IMR-90 (cell line): ENCODE measurements at regions not wholly inside any gene's neighbourhood (a gene's known extent, or its start where the extent isn't known, plus 50 kb on each side); places are given as distances from the start of the nearest gene placed in this dataset.
"Not testable (repeated sequence)": the region's sequence is repeated elsewhere in the genome, so short reads cannot be mapped to it uniquely, and the experiment has no call there.

ENCODE experiments used
- ATAC-seq: fragments of 200-7000 bp; cut with Tn5 transposase; 2 replicates; pipeline ENCODE4 v1.9.1; 2020; ENCODE audit warnings: low read depth, mild to moderate bottlenecking, moderate library complexity
- BruUV-seq: library from RNA; stranded (reverse); fragments of 400-500 nt; replicated peaks from 2 replicates; lab custom pipeline; 2021; lab: Mats Ljungman, UMichigan
- CTCF ChIA-PET: fragments of 300-600 bp; formaldehyde crosslinking; extraction: SDS; loops from one replicate; lab custom pipeline; 2021; ENCODE audit warnings: antibody characterized with exemption; lab: Yijun Ruan, JAX
- POLR2A ChIA-PET: fragments of 300-600 bp; sonication (Branson Sonifier 250); formaldehyde crosslinking; loops from one replicate; lab custom pipeline; 2022; ENCODE audit warnings: antibody characterized with exemption; ENCODE audit not compliant: unreplicated experiment; lab: Charles Lee
- DNase-seq: peaks from one replicate; pipeline ENCODE4 v3.0.0; 2013
- H2AFZ ChIP-seq: replicated peaks from 2 replicates; pipeline ENCODE3; 2013; ENCODE audit warnings: low read length, mild to moderate bottlenecking; ENCODE audit not compliant: poor library complexity
- H2AK5ac ChIP-seq: 2 replicates; pipeline ENCODE4 v1.6.1; 2013; ENCODE audit warnings: low read depth, low read length, inconsistent platforms
- H2AK9ac ChIP-seq: replicated peaks from 2 replicates; pipeline ENCODE3; 2013; ENCODE audit warnings: mild to moderate bottlenecking, low read depth, low read length, moderate library complexity; ENCODE audit not compliant: poor library complexity
- H2BK120ac ChIP-seq: 2 replicates; pipeline ENCODE4 v1.6.1; 2013; ENCODE audit warnings: low read depth, low read length, inconsistent platforms
- H2BK15ac ChIP-seq: 3 replicates; pipeline ENCODE4 v1.6.1; 2013; ENCODE audit warnings: low read depth, low read length, inconsistent platforms
- H2BK20ac ChIP-seq: 2 replicates; pipeline ENCODE4 v1.6.1; 2013; ENCODE audit warnings: low read depth, mild to moderate bottlenecking, inconsistent platforms, low read length, moderate library complexity
- H2BK5ac ChIP-seq: 2 replicates; pipeline ENCODE4 v1.6.1; 2013; ENCODE audit warnings: mild to moderate bottlenecking, low read depth, low read length, inconsistent platforms; ENCODE audit not compliant: poor library complexity, severe bottlenecking
- H3K14ac ChIP-seq: replicated peaks from 2 replicates; pipeline ENCODE4 v1.6.1; 2013; ENCODE audit warnings: low read depth, low read length, inconsistent platforms
- H3K18ac ChIP-seq: 2 replicates; pipeline ENCODE4 v1.6.1; 2013; ENCODE audit warnings: low read depth, low read length, control low read depth
- H3K23ac ChIP-seq: 2 replicates; pipeline ENCODE4 v1.6.1; 2013; ENCODE audit warnings: low read depth, low read length, inconsistent platforms
- H3K27ac ChIP-seq: 2 replicates; pipeline ENCODE4 v1.5.1; 2013; ENCODE audit warnings: mild to moderate bottlenecking, control low read depth, low read length; ENCODE audit not compliant: insufficient read depth
- H3K27me3 ChIP-seq: 2 replicates; pipeline ENCODE4 v1.6.1; 2013; ENCODE audit warnings: low read length; ENCODE audit not compliant: control insufficient read depth, insufficient read depth
- H3K36me3 ChIP-seq: 2 replicates; pipeline ENCODE4 v1.6.1; 2013; ENCODE audit warnings: low read length, mixed read lengths; ENCODE audit not compliant: control insufficient read depth, insufficient read depth
- H3K4ac ChIP-seq: 2 replicates; pipeline ENCODE4 v1.6.1; 2013; ENCODE audit warnings: low read depth, low read length, inconsistent platforms
- H3K4me1 ChIP-seq: 2 replicates; pipeline ENCODE4 v1.6.1; 2013; ENCODE audit warnings: low read length, mixed read lengths; ENCODE audit not compliant: control insufficient read depth, insufficient read depth
- H3K4me2 ChIP-seq: 2 replicates; pipeline ENCODE4 v1.6.1; 2013; ENCODE audit warnings: low read depth, mild to moderate bottlenecking, control low read depth, low read length, moderate library complexity
- H3K4me3 ChIP-seq: 2 replicates; pipeline ENCODE4 v1.5.1; 2013; ENCODE audit warnings: low read depth, mild to moderate bottlenecking, control low read depth, low read length, moderate library complexity; ENCODE audit not compliant: insufficient read depth
- H3K56ac ChIP-seq: 2 replicates; pipeline ENCODE4 v1.6.1; 2013; ENCODE audit warnings: low read length, inconsistent platforms; ENCODE audit not compliant: insufficient read depth; ENCODE audit errors: extremely low read depth
- H3K79me1 ChIP-seq, 2 experiments: 2 replicates each; pipeline ENCODE4 v1.6.1; 2013; ENCODE audit warnings: low read length in 2 of 2, inconsistent platforms in 1 of 2, low read depth in 1 of 2
- H3K9ac ChIP-seq: 2 replicates; pipeline ENCODE4 v1.6.1; 2013; ENCODE audit warnings: low read depth, low read length, control low read depth
- H3K9me1 ChIP-seq: 2 replicates; pipeline ENCODE4 v1.6.1; 2013; ENCODE audit warnings: low read length, inconsistent platforms; ENCODE audit not compliant: insufficient read depth
- H3K9me3 ChIP-seq: 2 replicates; pipeline ENCODE4 v1.6.1; 2013; ENCODE audit warnings: low read length; ENCODE audit not compliant: control insufficient read depth, insufficient read depth
- H4K20me1 ChIP-seq: 2 replicates; pipeline ENCODE4 v1.6.1; 2013; ENCODE audit warnings: low read length, inconsistent platforms; ENCODE audit not compliant: insufficient read depth
- H4K5ac ChIP-seq: 2 replicates; pipeline ENCODE4 v1.6.1; 2013; ENCODE audit warnings: mild to moderate bottlenecking, low read depth, low read length, control low read depth
- H4K8ac ChIP-seq, 2 experiments: 2 replicates each; pipeline ENCODE4 v1.6.1; 2013; ENCODE audit warnings: low read depth in 2 of 2, low read length in 2 of 2, control low read depth in 1 of 2, inconsistent platforms in 1 of 2
- H4K91ac ChIP-seq: 2 replicates; pipeline ENCODE4 v1.6.1; 2013; ENCODE audit warnings: low read depth, low read length, inconsistent platforms; ENCODE audit not compliant: insufficient read depth
- CHD1 ChIP-seq: IDR thresholded peaks from 2 replicates; pipeline ENCODE4 v1.6.1; 2012; ENCODE audit warnings: low read depth, low read length, improper control_type of control experiment
- MXI1 ChIP-seq: IDR thresholded peaks from 2 replicates; pipeline ENCODE4 v1.6.1; 2012; ENCODE audit warnings: low read depth, mild to moderate bottlenecking, low read length, moderate library complexity, borderline replicate concordance
- NFE2L2 ChIP-seq: fragments of 150-350 bp; IDR thresholded peaks from 2 replicates; pipeline ENCODE4 v1.6.1; 2016; ENCODE audit warnings: low read depth, mild to moderate bottlenecking, low read length
- RFX5 ChIP-seq: IDR thresholded peaks from 2 replicates; pipeline ENCODE4 v1.8.0; 2012; ENCODE audit warnings: low read depth, mild to moderate bottlenecking, low read length, moderate library complexity
- SMC3 ChIP-seq: fragments of 150-350 bp; IDR thresholded peaks from 2 replicates; pipeline ENCODE4 v1.6.1; 2016; ENCODE audit warnings: low read depth, mild to moderate bottlenecking, antibody characterized with exemption, low read length, moderate library complexity
- WGBS, 2 experiments: methylation state at CpG; one replicate each; pipeline versions ENCODE4 v1.1.5 to v1.1.7; 2013; ENCODE audit warnings: missing lambda C conversion rate in 2 of 2; ENCODE audit not compliant: insufficient read length in 1 of 2; ENCODE audit errors: extremely low coverage in 2 of 2; 5-methylcytosine and 5-hydroxymethylcytosine counted together
- dilution Hi-C: fragments of 300-500 bp; cut with HindIII; formaldehyde crosslinking; loops from one replicate; pipeline ENCODE4 v1.14.3; 2018; ENCODE audit warnings: low sequenced_read_pairs; ENCODE audit not compliant: unreplicated experiment
- in situ Hi-C: fragments of 300-500 bp; cut with MboI; formaldehyde crosslinking; loops from 3 replicates; pipeline ENCODE4 v1.14.3; 2019; ENCODE audit warnings: low sequenced_read_pairs, inconsistent platforms, mixed read lengths
- intact Hi-C: fragments of 100-400 bp; cut with micrococcal nuclease; formaldehyde crosslinking; loops from 2 replicates; pipeline ENCODE4 v1.10.0; 2022
- TF ChIP-seq, protein P1 (sequence below): fragments of 150-350 bp; IDR thresholded peaks from 2 replicates; pipeline ENCODE4 v1.6.1; 2017; ENCODE audit warnings: mild to moderate bottlenecking, antibody characterized with exemption, low read length, low read depth

DNA sequence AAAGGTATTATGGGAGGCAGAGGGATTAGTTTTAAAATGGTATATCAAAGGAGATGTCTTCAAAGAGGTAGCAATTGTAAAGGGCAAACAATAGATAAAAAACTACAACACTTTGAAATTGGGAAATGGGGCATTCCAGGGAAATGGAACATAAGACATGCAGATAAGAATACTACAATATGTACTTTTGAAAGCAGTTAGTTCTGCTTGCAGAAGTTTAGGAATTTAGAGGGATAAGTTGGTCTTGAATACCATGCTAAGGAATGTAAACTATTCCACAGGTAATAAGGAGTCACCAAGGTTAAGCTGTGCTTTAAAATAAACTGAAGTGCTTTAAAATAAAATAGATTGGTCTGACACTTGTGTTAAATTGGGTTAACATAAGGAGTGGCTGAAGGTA lies 571.7 kb upstream of the ACVR2A start:
- Histone ChIP-seq H3K27ac (no peak overlapping the region), H2BK15ac (no peak overlapping the region), H3K4me1 (no peaks in the 10 kb centered on the region), H3K9me1 (no peaks in the 10 kb centered on the region), H3K4me2 (no peak overlapping the region), H3K56ac (no peak overlapping the region), H4K5ac (no peak overlapping the region), H3K79me1 (no peaks in the 10 kb centered on the region), H3K27me3 (no peaks in the 10 kb centered on the region), H4K91ac (no peak overlapping the region), H3K4me3 (no peak overlapping the region), H3K36me3 (no peaks in the 10 kb centered on the region), H2AFZ (no peak overlapping the region), H2BK20ac (no peak overlapping the region), H3K18ac (no peak overlapping the region), H2AK9ac (no peak overlapping the region), H3K23ac (no peak overlapping the region), H2AK5ac (no peak overlapping the region), H2BK5ac (no peak overlapping the region), H3K14ac (no peak overlapping the region), H3K9ac (no peak overlapping the region), H2BK120ac (no peak overlapping the region), H3K4ac (no peak overlapping the region), H4K8ac (no peak overlapping the region), H4K20me1 (no peaks in the 10 kb centered on the region), H3K9me3 (peaks cover 5% of the 10 kb centered on the region; the same call in 1 of the 2 replicates)
- dilution Hi-C loops (no loop called here), in situ Hi-C loops (no loop called here), intact Hi-C loops (no loop called here)
- ATAC-seq: no peak
- POLR2A ChIA-PET: no interaction called here
- no peak for DNase-seq
- BruUV-seq: no TSS peak
- CTCF ChIA-PET: no interaction called here
- TF ChIP-seq MXI1 (no peak), RFX5 (no peak), CHD1 (no peak), SMC3 (no peak), NFE2L2 (no peak)
- TF ChIP-seq, protein P1, sequence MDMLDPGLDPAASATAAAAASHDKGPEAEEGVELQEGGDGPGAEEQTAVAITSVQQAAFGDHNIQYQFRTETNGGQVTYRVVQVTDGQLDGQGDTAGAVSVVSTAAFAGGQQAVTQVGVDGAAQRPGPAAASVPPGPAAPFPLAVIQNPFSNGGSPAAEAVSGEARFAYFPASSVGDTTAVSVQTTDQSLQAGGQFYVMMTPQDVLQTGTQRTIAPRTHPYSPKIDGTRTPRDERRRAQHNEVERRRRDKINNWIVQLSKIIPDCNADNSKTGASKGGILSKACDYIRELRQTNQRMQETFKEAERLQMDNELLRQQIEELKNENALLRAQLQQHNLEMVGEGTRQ: no peak

DNA sequence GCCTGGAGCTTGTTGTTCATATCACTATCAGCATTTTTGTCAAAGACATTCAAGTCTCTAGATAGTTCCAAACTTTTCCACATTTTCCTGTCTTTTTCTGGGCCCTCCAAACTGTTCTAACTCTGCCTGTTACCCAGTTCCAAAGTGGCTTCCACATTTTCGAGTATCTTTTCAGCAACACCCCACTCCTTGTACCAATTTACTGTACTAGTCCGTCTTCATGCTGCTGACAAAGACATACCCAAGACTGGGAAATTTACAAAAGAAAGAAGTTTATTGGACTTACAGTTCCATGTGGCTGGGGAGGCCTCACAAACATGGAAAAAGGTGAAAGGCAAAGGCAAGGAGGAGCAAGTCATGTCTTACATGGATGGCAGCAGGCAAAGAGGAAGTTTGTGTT lies 575.2 kb upstream of the ACVR2A start:
- dilution Hi-C loops, H3K4me3 ChIP-seq, CTCF ChIA-PET, H4K20me1 ChIP-seq, H3K4ac ChIP-seq, H3K9ac ChIP-seq, H2AK9ac ChIP-seq, H2BK120ac ChIP-seq, H2AK5ac ChIP-seq, H3K4me1 ChIP-seq, H4K5ac ChIP-seq, H3K4me2 ChIP-seq, H3K56ac ChIP-seq, H3K14ac ChIP-seq, H3K27ac ChIP-seq, intact Hi-C loops, BruUV-seq, H2AFZ ChIP-seq, H3K23ac ChIP-seq, H3K79me1 ChIP-seq, H2BK15ac ChIP-seq, DNase-seq, H3K9me1 ChIP-seq, POLR2A ChIA-PET, H4K8ac ChIP-seq, H3K9me3 ChIP-seq, ATAC-seq, H2BK5ac ChIP-seq, in situ Hi-C loops, H4K91ac ChIP-seq, H2BK20ac ChIP-seq, H3K36me3 ChIP-seq, H3K18ac ChIP-seq, H3K27me3 ChIP-seq: not testable (repeated sequence)
- whole genome bisulfite sequencing, 2 experiments: no CpG with 5 or more reads among the region's 2 CpGs
